T-helper 2 cell treated with Interferon-gamma antibody and Interleukin-4, amounts not matched to agents 100 ng/mL and 5 ng/mL, for 36 hours (primary cell): ENCODE measurements at regions not wholly inside any gene's neighbourhood (a gene's known extent, or its start where the extent isn't known, plus 50 kb on each side); places are given as distances from the start of the nearest gene placed in this dataset.

Experiments
- intact Hi-C: fragments of 100-400 bp; cut with micrococcal nuclease; formaldehyde crosslinking; loops from one replicate; pipeline ENCODE4 v1.15.1; 2023

- intact Hi-C loops, result no loop called here
These were observed 129.4 kb upstream of the DST start for GRCh38 chr6:56771929-56772607.

- intact Hi-C loops, result no loop called here
These were observed 128.5 kb upstream of the DST start for GRCh38 chr6:56771189-56771588.

- intact Hi-C loops, result no loop called here
These were observed 127.4 kb upstream of the DST start for GRCh38 chr6:56770011-56770520.

- intact Hi-C loops, result no loop called here
These were observed 125.3 kb upstream of the DST start for GRCh38 chr6:56767892-56768531.

GRCh38 chr6:56767435-56767834 lies 124.7 kb upstream of the DST start:
- intact Hi-C loops, result no loop called here

GRCh38 chr6:56766806-56767178 lies 124.1 kb upstream of the DST start:
- intact Hi-C loops, result no loop called here

GRCh38 chr6:56766139-56766805 lies 123.6 kb upstream of the DST start:
- intact Hi-C loops, result no loop called here

GRCh38 chr6:56765494-56765893 lies 122.8 kb upstream of the DST start:
- intact Hi-C loops, result no loop called here

GRCh38 chr6:56764081-56764566 lies 121.4 kb upstream of the DST start:
- intact Hi-C loops, result no loop called here

- intact Hi-C loops, result no loop called here
These were observed 119.0 kb upstream of the DST start for GRCh38 chr6:56761651-56762050.

GRCh38 chr6:56760842-56761241 lies 118.2 kb upstream of the DST start:
- intact Hi-C loops, result no loop called here

GRCh38 chr6:56759521-56759920 lies 116.8 kb upstream of the DST start:
- intact Hi-C loops, result no loop called here

- intact Hi-C loops, result no loop called here
These were observed 115.9 kb upstream of the DST start for GRCh38 chr6:56758553-56758952.

GRCh38 chr6:56758120-56758519 lies 115.4 kb upstream of the DST start:
- intact Hi-C loops, result no loop called here

GRCh38 chr6:56757588-56757984 lies 114.9 kb upstream of the DST start:
- intact Hi-C loops, result no loop called here

- intact Hi-C loops, result no loop called here
These were observed 114.3 kb upstream of the DST start for GRCh38 chr6:56756791-56757587.

- intact Hi-C loops, result no loop called here
These were observed 113.6 kb upstream of the DST start for GRCh38 chr6:56756219-56756789.

GRCh38 chr6:56755040-56755439 lies 112.4 kb upstream of the DST start:
- intact Hi-C loops, result no loop called here

GRCh38 chr6:56753811-56754210 lies 111.1 kb upstream of the DST start:
- intact Hi-C loops, result no loop called here

- intact Hi-C loops, result no loop called here
These were observed 109.8 kb upstream of the DST start for GRCh38 chr6:56752534-56752933.

GRCh38 chr6:56752009-56752408 lies 109.3 kb upstream of the DST start:
- intact Hi-C loops, result no loop called here
